BE2C (cell line): ENCODE measurements at regions not wholly inside any gene's neighbourhood (a gene's known extent, or its start where the extent isn't known, plus 50 kb on each side); places are given as distances from the start of the nearest gene placed in this dataset.
A peak's percentile ranks its signal among the peaks of the same experiment; 100 is the strongest.

Experiments used
- DNase-seq: peaks from one replicate; pipeline ENCODE4 v3.0.0-alpha.2; 2020
- H3K27me3 ChIP-seq: fragments of 250-450 bp; sonication (Bioruptor Pico); 2 replicates; pipeline ENCODE4 v1.5.1; 2020; ENCODE audit warnings: mild to moderate bottlenecking
- H3K36me3 ChIP-seq: fragments of 250-450 bp; sonication (Bioruptor Pico); 2 replicates; pipeline ENCODE4 v1.5.1; 2020; ENCODE audit warnings: mild to moderate bottlenecking
- H3K4me1 ChIP-seq: fragments of 250-450 bp; sonication (Bioruptor Pico); 2 replicates; pipeline ENCODE4 v1.5.1; 2020
- H3K4me3 ChIP-seq: 2 replicates; pipeline ENCODE4 v1.5.1; 2011; ENCODE audit warnings: low read depth, low read length
- H3K9me3 ChIP-seq: fragments of 250-450 bp; sonication (Bioruptor Pico); 2 replicates; pipeline ENCODE4 v1.5.1; 2020
- CTCF ChIP-seq: IDR thresholded peaks from 2 replicates; pipeline ENCODE4 v1.5.1; 2012; ENCODE audit warnings: mild to moderate bottlenecking, low read depth, low read length

GRCh38 chr21:15134701-15135470, 70.1 kb upstream of the NRIP1 start:
- DNase-seq: no peak
- TF ChIP-seq CTCF: no peak
- Histone ChIP-seq H3K4me3 (no peak overlapping the region), H3K9me3 (no peaks in the 10 kb centered on the region), H3K27me3 (no peaks in the 10 kb centered on the region), H3K4me1 (peaks cover 4% of the 10 kb centered on the region; the same call in 1 of the 2 replicates), H3K36me3 (no peaks in the 10 kb centered on the region)

- Histone ChIP-seq H3K36me3 (no peaks in the 10 kb centered on the region), H3K4me3 (no peak overlapping the region), H3K4me1 (peaks cover 4% of the 10 kb centered on the region; the same call in 1 of the 2 replicates), H3K27me3 (no peaks in the 10 kb centered on the region), H3K9me3 (no peaks in the 10 kb centered on the region)
- TF ChIP-seq CTCF: no peak
- DNase-seq: no peak
Measured at GRCh38 chr21:15135867-15136629, 71.2 kb upstream of the NRIP1 start.

GRCh38 chr21:15138490-15138889, 73.7 kb upstream of the NRIP1 start:
- no peaks in the 10 kb centered on the region for H3K27me3 ChIP-seq
- H3K4me1 ChIP-seq: peaks cover 4% of the 10 kb centered on the region; the same call in 1 of the 2 replicates
- no peaks in the 10 kb centered on the region for H3K9me3 ChIP-seq
- H3K36me3 ChIP-seq: no peaks in the 10 kb centered on the region
- DNase-seq: peak; percentile 33
- TF ChIP-seq CTCF: no peak
- no peak overlapping the region for H3K4me3 ChIP-seq

GRCh38 chr21:15139898-15140297, 75.1 kb upstream of the NRIP1 start:
- H3K36me3 ChIP-seq: no peaks in the 10 kb centered on the region
- no peaks in the 10 kb centered on the region for H3K9me3 ChIP-seq
- DNase-seq: no peak
- no peak overlapping the region for H3K4me3 ChIP-seq
- H3K27me3 ChIP-seq: no peaks in the 10 kb centered on the region
- no peak for TF ChIP-seq CTCF
- H3K4me1 ChIP-seq: peaks cover 4% of the 10 kb centered on the region; the same call in 1 of the 2 replicates

GRCh38 chr21:15140321-15141019, 75.7 kb upstream of the NRIP1 start:
- DNase-seq: no peak
- H3K36me3 ChIP-seq: no peaks in the 10 kb centered on the region
- no peaks in the 10 kb centered on the region for H3K9me3 ChIP-seq
- peaks cover 4% of the 10 kb centered on the region; the same call in 1 of the 2 replicates for H3K4me1 ChIP-seq
- H3K27me3 ChIP-seq: no peaks in the 10 kb centered on the region
- H3K4me3 ChIP-seq: no peak overlapping the region
- no peak for TF ChIP-seq CTCF
